Mesodermal cell (in vitro differentiated cells): ENCODE measurements at regions not wholly inside any gene's neighbourhood (a gene's known extent, or its start where the extent isn't known, plus 50 kb on each side); places are given as distances from the start of the nearest gene placed in this dataset.

Source experiments
- H3K27ac ChIP-seq: 2 replicates; pipeline ENCODE4 v1.7.0; 2013; ENCODE audit warnings: mild to moderate bottlenecking, low read depth, low read length, moderate library complexity; ENCODE audit not compliant: severe bottlenecking
- H3K36me3 ChIP-seq: 2 replicates; pipeline ENCODE4 v1.7.1; 2013; ENCODE audit warnings: mild to moderate bottlenecking, low read length, moderate library complexity; ENCODE audit not compliant: control insufficient read depth, insufficient read depth
- H3K4me1 ChIP-seq: one replicate; pipeline ENCODE4 v1.7.1; 2013; ENCODE audit warnings: mild to moderate bottlenecking, low read length; ENCODE audit not compliant: insufficient read depth, control insufficient read depth, poor library complexity, severe bottlenecking
- H3K4me3 ChIP-seq: 2 replicates; pipeline ENCODE4 v1.7.0; 2013; ENCODE audit warnings: low read length, control low read depth, mild to moderate bottlenecking; ENCODE audit not compliant: insufficient read depth, poor library complexity, severe bottlenecking; ENCODE audit errors: extremely low read depth
- H3K9me3 ChIP-seq: 2 replicates; pipeline ENCODE4 v1.7.1; 2013; ENCODE audit warnings: mild to moderate bottlenecking, low read length, moderate library complexity; ENCODE audit not compliant: control insufficient read depth
- WGBS, 2 experiments: methylation state at CpG; one replicate each; pipeline ENCODE4 v1.1.5; 2013; ENCODE audit warnings: missing lambda C conversion rate in 2 of 2; ENCODE audit not compliant: insufficient coverage in 2 of 2; 5-methylcytosine and 5-hydroxymethylcytosine counted together

- H3K4me3 ChIP-seq, result no peak overlapping the region
- peaks cover 15% of the 10 kb centered on the region for H3K9me3 ChIP-seq
- no peaks in the 10 kb centered on the region for H3K36me3 ChIP-seq
- H3K27ac ChIP-seq, result no peak overlapping the region
- no peaks in the 10 kb centered on the region for H3K4me1 ChIP-seq
- WGBS, 2 experiments, result 76 to 79% methylated on average over 2 of the region's 2 CpGs
Measured at GRCh38 chr9:79184831-79185230, 386.9 kb upstream of the TLE4 start.

- H3K36me3 ChIP-seq, result no peaks in the 10 kb centered on the region
- no peak overlapping the region for H3K27ac ChIP-seq
Measured at GRCh38 chr9:79185866-79186265, 385.9 kb upstream of the TLE4 start.

GRCh38 chr9:79189511-79189924 lies 382.2 kb upstream of the TLE4 start:
- no peak overlapping the region for H3K4me3 ChIP-seq
- no CpG with 5 or more reads among the region's 3 CpGs for WGBS, 2 experiments
- H3K9me3 ChIP-seq, result peaks cover 6% of the 10 kb centered on the region
- H3K36me3 ChIP-seq, result no peaks in the 10 kb centered on the region
- no peak overlapping the region for H3K27ac ChIP-seq
- no peaks in the 10 kb centered on the region for H3K4me1 ChIP-seq

More at GRCh38 chr9:79185866-79186265, 385.9 kb upstream of the TLE4 start:
- Histone ChIP-seq H3K4me3 (no peak overlapping the region), H3K4me1 (no peaks in the 10 kb centered on the region), H3K9me3 (peaks cover 15% of the 10 kb centered on the region)

- H3K36me3 ChIP-seq, result no peaks in the 10 kb centered on the region
- H3K9me3 ChIP-seq, result no peaks in the 10 kb centered on the region
- H3K27ac ChIP-seq, result no peak overlapping the region
- 93 to 94% methylated on average over 2 to 3 of the region's 3 CpGs for WGBS, 2 experiments
- no peak overlapping the region for H3K4me3 ChIP-seq
- no peaks in the 10 kb centered on the region for H3K4me1 ChIP-seq
Measured at GRCh38 chr9:79193001-79193400, 378.8 kb upstream of the TLE4 start.

- Histone ChIP-seq H3K36me3 (no peaks in the 10 kb centered on the region), H3K9me3 (no peaks in the 10 kb centered on the region), H3K27ac (no peak overlapping the region), H3K4me3 (no peak overlapping the region), H3K4me1 (no peaks in the 10 kb centered on the region)
- WGBS, 2 experiments, result 87 to 95% methylated on average over 33 to 34 of the region's 36 CpGs
Measured at GRCh38 chr9:79193501-79194223, 378.1 kb upstream of the TLE4 start.

- no peaks in the 10 kb centered on the region for H3K36me3 ChIP-seq
- H3K9me3 ChIP-seq, result no peaks in the 10 kb centered on the region
- H3K4me1 ChIP-seq, result peaks cover 2% of the 10 kb centered on the region
- H3K27ac ChIP-seq, result no peak overlapping the region
- H3K4me3 ChIP-seq, result no peak overlapping the region
Measured at GRCh38 chr9:79195879-79196278, 375.9 kb upstream of the TLE4 start.

GRCh38 chr9:79196606-79197005 lies 375.2 kb upstream of the TLE4 start:
- WGBS, 2 experiments, result no CpG with 5 or more reads among the region's 1 CpG
- no peaks in the 10 kb centered on the region for H3K36me3 ChIP-seq
- H3K4me1 ChIP-seq, result peaks cover 5% of the 10 kb centered on the region
- no peak overlapping the region for H3K27ac ChIP-seq
- no peaks in the 10 kb centered on the region for H3K9me3 ChIP-seq
- H3K4me3 ChIP-seq, result no peak overlapping the region

GRCh38 chr9:79200336-79200735 lies 371.4 kb upstream of the TLE4 start:
- WGBS, 2 experiments, result 60 to 75% methylated on average over 1 of the region's 1 CpG
- Histone ChIP-seq H3K27ac (no peak overlapping the region), H3K36me3 (no peaks in the 10 kb centered on the region), H3K4me1 (peaks cover 8% of the 10 kb centered on the region), H3K4me3 (no peak overlapping the region), H3K9me3 (no peaks in the 10 kb centered on the region)

- no peaks in the 10 kb centered on the region for H3K36me3 ChIP-seq
- no peak overlapping the region for H3K4me3 ChIP-seq
- no peaks in the 10 kb centered on the region for H3K9me3 ChIP-seq
- 17% methylated on average over 1 of the region's 2 CpGs; no CpG with 5 or more reads in 1 of the 2 experiments for WGBS, 2 experiments
- peaks cover 8% of the 10 kb centered on the region for H3K4me1 ChIP-seq
- no peak overlapping the region for H3K27ac ChIP-seq
Measured at GRCh38 chr9:79201636-79202035, 370.1 kb upstream of the TLE4 start.

- H3K27ac ChIP-seq, result no peak overlapping the region
- WGBS, 2 experiments, result 73 to 80% methylated on average over 1 to 4 of the region's 5 CpGs
Measured at GRCh38 chr9:79208791-79209396, 362.9 kb upstream of the TLE4 start.

GRCh38 chr9:79210541-79211243 lies 361.1 kb upstream of the TLE4 start:
- Histone ChIP-seq H3K4me3 (no peak overlapping the region), H3K9me3 (no peaks in the 10 kb centered on the region), H3K4me1 (peaks cover 11% of the 10 kb centered on the region), H3K27ac (no peak overlapping the region), H3K36me3 (no peaks in the 10 kb centered on the region)
- WGBS, 2 experiments, result 94 to 100% methylated on average over 2 to 3 of the region's 5 CpGs

More at GRCh38 chr9:79208791-79209396, 362.9 kb upstream of the TLE4 start:
- no peaks in the 10 kb centered on the region for H3K9me3 ChIP-seq
- H3K4me1 ChIP-seq, result peaks cover 1% of the 10 kb centered on the region
- H3K4me3 ChIP-seq, result no peak overlapping the region
- H3K36me3 ChIP-seq, result no peaks in the 10 kb centered on the region
